ENCODE measurements at regions not wholly inside any gene's neighbourhood (a gene's known extent, or its start where the extent isn't known, plus 50 kb on each side); places are given as distances from the start of the nearest gene placed in this dataset.

- TF ChIP-seq SIN3A (IDR thresholded peaks at IDR 0.05; ENCODE audit: borderline replicate concordance, insufficient read depth, low read length) (no peak), POLR2AphosphoS5 (IDR thresholded peaks at IDR 0.05; ENCODE audit: low read depth, low read length) (no peak), FOXP2 (optimal IDR thresholded peaks at IDR 0.05; ENCODE audit: borderline replicate concordance, extremely low read depth, extremely low read length, insufficient read depth) (no peak), TAF1 (IDR thresholded peaks at IDR 0.05; ENCODE audit: borderline replicate concordance, insufficient read depth, low read length) (no peak)
- TF ChIP-seq, protein P1, sequence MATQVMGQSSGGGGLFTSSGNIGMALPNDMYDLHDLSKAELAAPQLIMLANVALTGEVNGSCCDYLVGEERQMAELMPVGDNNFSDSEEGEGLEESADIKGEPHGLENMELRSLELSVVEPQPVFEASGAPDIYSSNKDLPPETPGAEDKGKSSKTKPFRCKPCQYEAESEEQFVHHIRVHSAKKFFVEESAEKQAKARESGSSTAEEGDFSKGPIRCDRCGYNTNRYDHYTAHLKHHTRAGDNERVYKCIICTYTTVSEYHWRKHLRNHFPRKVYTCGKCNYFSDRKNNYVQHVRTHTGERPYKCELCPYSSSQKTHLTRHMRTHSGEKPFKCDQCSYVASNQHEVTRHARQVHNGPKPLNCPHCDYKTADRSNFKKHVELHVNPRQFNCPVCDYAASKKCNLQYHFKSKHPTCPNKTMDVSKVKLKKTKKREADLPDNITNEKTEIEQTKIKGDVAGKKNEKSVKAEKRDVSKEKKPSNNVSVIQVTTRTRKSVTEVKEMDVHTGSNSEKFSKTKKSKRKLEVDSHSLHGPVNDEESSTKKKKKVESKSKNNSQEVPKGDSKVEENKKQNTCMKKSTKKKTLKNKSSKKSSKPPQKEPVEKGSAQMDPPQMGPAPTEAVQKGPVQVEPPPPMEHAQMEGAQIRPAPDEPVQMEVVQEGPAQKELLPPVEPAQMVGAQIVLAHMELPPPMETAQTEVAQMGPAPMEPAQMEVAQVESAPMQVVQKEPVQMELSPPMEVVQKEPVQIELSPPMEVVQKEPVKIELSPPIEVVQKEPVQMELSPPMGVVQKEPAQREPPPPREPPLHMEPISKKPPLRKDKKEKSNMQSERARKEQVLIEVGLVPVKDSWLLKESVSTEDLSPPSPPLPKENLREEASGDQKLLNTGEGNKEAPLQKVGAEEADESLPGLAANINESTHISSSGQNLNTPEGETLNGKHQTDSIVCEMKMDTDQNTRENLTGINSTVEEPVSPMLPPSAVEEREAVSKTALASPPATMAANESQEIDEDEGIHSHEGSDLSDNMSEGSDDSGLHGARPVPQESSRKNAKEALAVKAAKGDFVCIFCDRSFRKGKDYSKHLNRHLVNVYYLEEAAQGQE (IDR thresholded peaks at IDR 0.05; ENCODE audit: insufficient read depth in 1 of 2, low read depth in 2 of 2, low read length in 2 of 2): no peak
These were observed 154.0 kb upstream of the ZNF92 start for GRCh38 chr7:65219623-65220022.

DNA sequence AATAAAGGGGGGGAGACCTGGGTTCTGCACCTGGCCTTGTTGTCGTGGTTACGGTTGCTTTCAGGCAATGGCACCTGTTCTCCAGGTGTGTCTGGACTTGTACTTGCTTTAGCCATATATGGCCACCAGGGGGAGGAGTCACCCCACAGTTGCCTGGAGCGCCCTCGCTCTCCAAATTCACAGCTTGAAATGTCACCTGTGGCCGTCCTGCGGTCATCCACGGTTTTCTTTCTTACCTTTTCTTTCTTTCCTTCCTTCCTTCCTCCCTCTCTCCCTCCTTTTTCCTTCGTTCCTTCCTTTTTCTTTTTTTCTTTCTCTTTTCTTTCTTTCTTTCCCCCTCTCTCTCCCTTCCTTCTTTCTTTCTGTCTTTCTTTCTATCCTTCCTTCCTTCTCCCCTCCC lies 157.2 kb upstream of the ZNF92 start:
- no peak for TF ChIP-seq FOXP2 (optimal IDR thresholded peaks at IDR 0.05; ENCODE audit: borderline replicate concordance, extremely low read depth, extremely low read length, insufficient read depth)
- TF ChIP-seq, protein P1 (IDR thresholded peaks at IDR 0.05; ENCODE audit: insufficient read depth in 1 of 2, low read depth in 2 of 2, low read length in 2 of 2): no peak
- no peak for TF ChIP-seq SIN3A (IDR thresholded peaks at IDR 0.05; ENCODE audit: borderline replicate concordance, insufficient read depth, low read length)
- TF ChIP-seq POLR2AphosphoS5 (IDR thresholded peaks at IDR 0.05; ENCODE audit: low read depth, low read length): no peak
- TF ChIP-seq TAF1 (IDR thresholded peaks at IDR 0.05; ENCODE audit: borderline replicate concordance, insufficient read depth, low read length): no peak

GRCh38 chr7:65080799-65081668 lies 74.5 kb upstream of the ERV3-1 start:
- peak; percentile 53; the same call in 1 of the 2 replicates for TF ChIP-seq POLR2AphosphoS5 (IDR thresholded peaks at IDR 0.05; ENCODE audit: low read depth, low read length)

All from PFSK-1 (cell line).